ENCODE measurements at regions not wholly inside any gene's neighbourhood (a gene's known extent, or its start where the extent isn't known, plus 50 kb on each side); places are given as distances from the start of the nearest gene placed in this dataset.

- Histone ChIP-seq H3K27me3 (ENCODE audit: insufficient read depth, poor library complexity, severe bottlenecking) (no peaks in the 10 kb centered on the region), H3K4me3 (replicated peaks; ENCODE audit: insufficient read depth, low read length) (no peak overlapping the region), H3K27ac (replicated peaks) (no peak overlapping the region)
- no peak for DNase-seq (ENCODE audit: low read depth in 1 of 2, low spot score in 1 of 2)
- no peak for TF ChIP-seq POLR2AphosphoS5 (IDR thresholded peaks at IDR 0.05; ENCODE audit: low read depth)
- TF ChIP-seq GABPA (IDR thresholded peaks at IDR 0.05; ENCODE audit: low read depth): no peak
- no peak for TF ChIP-seq SPI1 (IDR thresholded peaks at IDR 0.05; ENCODE audit: borderline replicate concordance, low read depth)
- no peak for TF ChIP-seq CTCF (IDR thresholded peaks at IDR 0.05; ENCODE audit: insufficient read depth, low read length)
- TF ChIP-seq REST (IDR thresholded peaks at IDR 0.05; ENCODE audit: insufficient replicate concordance, low read depth): no peak
Observed at GRCh38 chr4:186942758-186943377, 219.2 kb upstream of the FAT1 start.

GRCh38 chr4:186943411-186943810, 219.8 kb upstream of the FAT1 start:
- Histone ChIP-seq H3K4me3 (replicated peaks; ENCODE audit: insufficient read depth, low read length) (no peak overlapping the region), H3K27ac (replicated peaks) (no peak overlapping the region), H3K27me3 (ENCODE audit: insufficient read depth, poor library complexity, severe bottlenecking) (no peaks in the 10 kb centered on the region)
- TF ChIP-seq POLR2AphosphoS5 (IDR thresholded peaks at IDR 0.05; ENCODE audit: low read depth): no peak
- no peak for TF ChIP-seq CTCF (IDR thresholded peaks at IDR 0.05; ENCODE audit: insufficient read depth, low read length)
- TF ChIP-seq GABPA (IDR thresholded peaks at IDR 0.05; ENCODE audit: low read depth): no peak
- no peak for DNase-seq (ENCODE audit: low read depth in 1 of 2, low spot score in 1 of 2)

- Histone ChIP-seq H3K27me3 (ENCODE audit: insufficient read depth, poor library complexity, severe bottlenecking) (no peaks in the 10 kb centered on the region), H3K27ac (replicated peaks) (no peak overlapping the region), H3K4me3 (replicated peaks; ENCODE audit: insufficient read depth, low read length) (no peak overlapping the region)
- DNase-seq (ENCODE audit: low read depth in 1 of 2, low spot score in 1 of 2): no peak
- no peak for TF ChIP-seq SPI1 (IDR thresholded peaks at IDR 0.05; ENCODE audit: borderline replicate concordance, low read depth)
- no peak for TF ChIP-seq REST (IDR thresholded peaks at IDR 0.05; ENCODE audit: insufficient replicate concordance, low read depth)
- TF ChIP-seq CTCF (IDR thresholded peaks at IDR 0.05; ENCODE audit: insufficient read depth, low read length): no peak
- no peak for TF ChIP-seq POLR2AphosphoS5 (IDR thresholded peaks at IDR 0.05; ENCODE audit: low read depth)
Observed at GRCh38 chr4:186946136-186946535, 222.5 kb upstream of the FAT1 start.

GRCh38 chr4:186946682-186947294, 223.1 kb upstream of the FAT1 start:
- DNase-seq (ENCODE audit: low read depth in 1 of 2, low spot score in 1 of 2): no peak
- H3K27ac ChIP-seq (replicated peaks): no peak overlapping the region
- no peak for TF ChIP-seq SPI1 (IDR thresholded peaks at IDR 0.05; ENCODE audit: borderline replicate concordance, low read depth)
- no peak for TF ChIP-seq GABPA (IDR thresholded peaks at IDR 0.05; ENCODE audit: low read depth)
- no peak for TF ChIP-seq POLR2AphosphoS5 (IDR thresholded peaks at IDR 0.05; ENCODE audit: low read depth)
- TF ChIP-seq CTCF (IDR thresholded peaks at IDR 0.05; ENCODE audit: insufficient read depth, low read length): no peak
- TF ChIP-seq REST (IDR thresholded peaks at IDR 0.05; ENCODE audit: insufficient replicate concordance, low read depth): no peak

More at GRCh38 chr4:186946682-186947294, 223.1 kb upstream of the FAT1 start:
- H3K4me3 ChIP-seq (replicated peaks; ENCODE audit: insufficient read depth, low read length): no peak overlapping the region
- no peaks in the 10 kb centered on the region for H3K27me3 ChIP-seq (ENCODE audit: insufficient read depth, poor library complexity, severe bottlenecking)
